CD14-positive monocyte (primary cell): ENCODE measurements at regions not wholly inside any gene's neighbourhood (a gene's known extent, or its start where the extent isn't known, plus 50 kb on each side); places are given as distances from the start of the nearest gene placed in this dataset.

Experiments used
- DNase-seq, 3 donors: peaks; one replicate each; pipeline ENCODE4 v3.0.0-alpha.2; 2011 to 2022
- H2AFZ ChIP-seq: 2 replicates; pipeline ENCODE4 v1.6.0; 2012; ENCODE audit warnings: mild to moderate bottlenecking, low read depth, low read length, inconsistent platforms; ENCODE audit not compliant: insufficient read depth, poor library complexity, severe bottlenecking
- H3K27ac ChIP-seq, 2 donors: 1 replicate in 1 of 2; 2 replicates in 1 of 2; pipeline ENCODE4 v1.5.1; 2012 to 2013; ENCODE audit warnings: low read length in 2 of 2, control low read depth in 1 of 2, inconsistent platforms in 1 of 2, low read depth in 1 of 2, mild to moderate bottlenecking in 1 of 2
- H3K27me3 ChIP-seq, 2 donors: one replicate each; pipeline versions ENCODE4 v1.6.0 to v1.6.1; 2011 to 2013; ENCODE audit warnings: low read length in 2 of 2; ENCODE audit not compliant: control insufficient read depth in 2 of 2, insufficient read depth in 2 of 2
- H3K36me3 ChIP-seq, 2 donors: replicated peaks in 1 of 2; 1 replicate in 1 of 2; 2 replicates in 1 of 2; pipeline versions ENCODE4 v1.5.1 to v1.6.1; 2012 to 2013; ENCODE audit warnings: low read length in 2 of 2, control low read depth in 1 of 2, inconsistent platforms in 1 of 2, mild to moderate bottlenecking in 1 of 2; ENCODE audit not compliant: insufficient read depth in 2 of 2, control insufficient read depth in 1 of 2
- H3K4me1 ChIP-seq, 2 donors: 1 replicate in 1 of 2; 2 replicates in 1 of 2; pipeline versions ENCODE4 v1.5.1 to v1.6.1; 2012 to 2013; ENCODE audit warnings: low read length in 2 of 2, control low read depth in 1 of 2, inconsistent platforms in 1 of 2, mild to moderate bottlenecking in 1 of 2, moderate library complexity in 1 of 2; ENCODE audit not compliant: insufficient read depth in 2 of 2, control insufficient read depth in 1 of 2
- H3K4me2 ChIP-seq: replicated peaks from 2 replicates; pipeline ENCODE3; 2012; ENCODE audit warnings: low read length, moderate library complexity, mild to moderate bottlenecking; ENCODE audit not compliant: poor library complexity, severe bottlenecking; ENCODE audit errors: extremely low read depth
- H3K4me3 ChIP-seq, 3 experiments: fragments of 200-600 bp in 1 of 3; sonication (generic) in 1 of 3; replicated peaks in 1 of 3; 1 replicate in 2 of 3; 2 replicates in 1 of 3; pipeline ENCODE4 v1.5.1; 2011 to 2013; ENCODE audit warnings: low read length in 3 of 3, mild to moderate bottlenecking in 3 of 3, control low read depth in 2 of 3, low read depth in 2 of 3, inconsistent platforms in 1 of 3, moderate library complexity in 1 of 3
- H3K79me2 ChIP-seq: 2 replicates; pipeline ENCODE4 v1.6.0; 2012; ENCODE audit warnings: mild to moderate bottlenecking, control low read depth, inconsistent platforms, low read length, moderate library complexity; ENCODE audit not compliant: insufficient read depth
- H3K9ac ChIP-seq: 2 replicates; pipeline ENCODE4 v1.6.0; 2017; ENCODE audit warnings: low read length, mild to moderate bottlenecking; ENCODE audit not compliant: insufficient read depth, poor library complexity, severe bottlenecking
- H3K9me3 ChIP-seq, 2 donors: replicated peaks in 1 of 2; 1 replicate in 1 of 2; 2 replicates in 1 of 2; pipeline versions ENCODE4 v1.5.1 to v1.6.1; 2012 to 2013; ENCODE audit warnings: low read length in 2 of 2, control low read depth in 1 of 2; ENCODE audit not compliant: control insufficient read depth in 1 of 2, insufficient read depth in 1 of 2
- H4K20me1 ChIP-seq: 2 replicates; pipeline ENCODE4 v1.6.0; 2012; ENCODE audit warnings: mild to moderate bottlenecking, low read length, control low read depth, moderate library complexity; ENCODE audit not compliant: insufficient read depth
- H3K27ac Mint-ChIP-seq, 7 donors: one replicate each; pipeline ENCODE4 v1.8.0; 2020; ENCODE audit warnings: mild to moderate bottlenecking in 7 of 7, mixed read lengths in 7 of 7, moderate library complexity in 6 of 7, inconsistent platforms in 2 of 7
- H3K27me3 Mint-ChIP-seq, 3 donors: one replicate each; pipeline ENCODE4 v1.8.0; 2021 to 2022; ENCODE audit warnings: low read depth in 3 of 3, mild to moderate bottlenecking in 3 of 3, mixed read lengths in 3 of 3, moderate library complexity in 3 of 3, inconsistent platforms in 1 of 3
- H3K36me3 Mint-ChIP-seq, 2 donors: one replicate each; pipeline ENCODE4 v1.8.0; 2020; ENCODE audit warnings: mixed read lengths in 2 of 2, inconsistent platforms in 1 of 2, mild to moderate bottlenecking in 1 of 2
- H3K4me1 Mint-ChIP-seq: one replicate; pipeline ENCODE4 v1.8.0; 2020; ENCODE audit warnings: mild to moderate bottlenecking, mixed read lengths
- H3K4me3 Mint-ChIP-seq, 2 donors: one replicate each; pipeline ENCODE4 v1.8.0; 2020; ENCODE audit warnings: mild to moderate bottlenecking in 2 of 2, mixed read lengths in 2 of 2, moderate library complexity in 1 of 2
- H3K9me3 Mint-ChIP-seq, 7 donors: one replicate each; pipeline ENCODE4 v1.8.0; 2020 to 2022; ENCODE audit warnings: mixed read lengths in 7 of 7, mild to moderate bottlenecking in 6 of 7, moderate library complexity in 6 of 7, inconsistent platforms in 2 of 7
- WGBS: methylation state at CpG from one replicate; pipeline ENCODE4 v1.1.5; 2013; ENCODE audit warnings: missing lambda C conversion rate; ENCODE audit not compliant: insufficient coverage; 5-methylcytosine and 5-hydroxymethylcytosine counted together
- intact Hi-C, 2 donors: fragments of 100-400 bp; cut with micrococcal nuclease; formaldehyde crosslinking; loops; one replicate each; pipeline versions ENCODE4 v1.15.0 to v1.15.1; 2023
- TF ChIP-seq, protein P1 (sequence below): fragments of 200-600 bp; IDR thresholded peaks from one replicate; pipeline ENCODE4 v1.8.0; 2022; ENCODE audit warnings: antibody characterized with exemption, mild to moderate bottlenecking

DNA sequence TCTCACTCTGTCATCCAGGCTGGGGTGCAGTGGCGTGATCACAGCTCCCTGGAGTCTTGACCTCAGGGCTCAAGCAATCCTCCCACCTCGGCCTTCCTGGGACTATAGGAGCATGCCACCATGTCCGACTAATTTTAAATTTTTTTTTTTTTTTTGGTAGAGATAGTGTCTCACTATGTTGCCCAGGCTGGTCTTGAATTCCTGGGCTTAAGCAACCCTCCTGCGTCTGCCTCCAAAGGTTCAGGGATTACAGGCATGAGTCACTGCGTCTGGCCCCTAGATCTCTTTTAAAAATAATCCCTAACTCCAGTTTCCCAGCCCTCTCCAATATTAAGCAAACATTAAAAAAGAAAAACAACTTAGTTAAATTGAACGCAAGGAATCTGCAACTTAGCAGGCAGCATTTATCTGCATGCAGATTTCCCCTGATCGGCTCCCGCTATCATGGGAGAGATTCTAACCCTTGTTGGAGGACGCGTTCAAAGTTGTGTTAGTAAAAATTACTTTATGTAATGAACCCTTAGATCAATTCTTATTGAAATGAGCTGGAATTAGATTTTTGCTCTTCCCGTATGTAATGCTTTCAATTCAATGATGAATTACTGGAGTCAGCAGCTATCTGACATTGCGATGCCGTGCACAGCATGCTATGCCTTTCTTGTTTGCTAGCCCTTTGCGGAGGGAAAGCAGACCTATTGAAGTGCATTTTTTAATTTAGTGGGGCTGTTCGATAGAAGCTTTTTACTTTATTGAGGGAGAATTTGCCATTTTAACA, 171.7 kb downstream of the HAPSTR1 start:
- no peak for DNase-seq
- Histone ChIP-seq H3K4me1 (no peaks in the 10 kb centered on the region), H3K27me3 (peaks cover 0 to 5% of the 10 kb centered on the region in 2 donors), H2AFZ (no peak overlapping the region), H3K9me3 (no peaks in the 10 kb centered on the region), H3K36me3 (no peaks in the 10 kb centered on the region), H3K4me3 (no peak overlapping the region), H3K79me2 (no peaks in the 10 kb centered on the region), H3K27ac (no peak overlapping the region), H4K20me1 (no peaks in the 10 kb centered on the region), H3K9ac (no peak overlapping the region), H3K4me2 (no peak overlapping the region)
- no peak overlapping the region for H3K4me3 Mint-ChIP-seq
- H3K27me3 Mint-ChIP-seq, result peaks cover 12 to 20% (median 18%) of the 10 kb centered on the region in 3 donors
- TF ChIP-seq, protein P1, sequence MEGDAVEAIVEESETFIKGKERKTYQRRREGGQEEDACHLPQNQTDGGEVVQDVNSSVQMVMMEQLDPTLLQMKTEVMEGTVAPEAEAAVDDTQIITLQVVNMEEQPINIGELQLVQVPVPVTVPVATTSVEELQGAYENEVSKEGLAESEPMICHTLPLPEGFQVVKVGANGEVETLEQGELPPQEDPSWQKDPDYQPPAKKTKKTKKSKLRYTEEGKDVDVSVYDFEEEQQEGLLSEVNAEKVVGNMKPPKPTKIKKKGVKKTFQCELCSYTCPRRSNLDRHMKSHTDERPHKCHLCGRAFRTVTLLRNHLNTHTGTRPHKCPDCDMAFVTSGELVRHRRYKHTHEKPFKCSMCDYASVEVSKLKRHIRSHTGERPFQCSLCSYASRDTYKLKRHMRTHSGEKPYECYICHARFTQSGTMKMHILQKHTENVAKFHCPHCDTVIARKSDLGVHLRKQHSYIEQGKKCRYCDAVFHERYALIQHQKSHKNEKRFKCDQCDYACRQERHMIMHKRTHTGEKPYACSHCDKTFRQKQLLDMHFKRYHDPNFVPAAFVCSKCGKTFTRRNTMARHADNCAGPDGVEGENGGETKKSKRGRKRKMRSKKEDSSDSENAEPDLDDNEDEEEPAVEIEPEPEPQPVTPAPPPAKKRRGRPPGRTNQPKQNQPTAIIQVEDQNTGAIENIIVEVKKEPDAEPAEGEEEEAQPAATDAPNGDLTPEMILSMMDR, result no peak
- H3K4me1 Mint-ChIP-seq, result peaks cover 10% of the 10 kb centered on the region
- 91% methylated on average over 9 of the region's 15 CpGs for WGBS
- H3K27ac Mint-ChIP-seq, result no peak overlapping the region
- H3K36me3 Mint-ChIP-seq, result no peaks in the 10 kb centered on the region
- intact Hi-C loops, result no loop called here
- peaks cover 0 to 5% (median 0%) of the 10 kb centered on the region in 7 donors for H3K9me3 Mint-ChIP-seq

DNA sequence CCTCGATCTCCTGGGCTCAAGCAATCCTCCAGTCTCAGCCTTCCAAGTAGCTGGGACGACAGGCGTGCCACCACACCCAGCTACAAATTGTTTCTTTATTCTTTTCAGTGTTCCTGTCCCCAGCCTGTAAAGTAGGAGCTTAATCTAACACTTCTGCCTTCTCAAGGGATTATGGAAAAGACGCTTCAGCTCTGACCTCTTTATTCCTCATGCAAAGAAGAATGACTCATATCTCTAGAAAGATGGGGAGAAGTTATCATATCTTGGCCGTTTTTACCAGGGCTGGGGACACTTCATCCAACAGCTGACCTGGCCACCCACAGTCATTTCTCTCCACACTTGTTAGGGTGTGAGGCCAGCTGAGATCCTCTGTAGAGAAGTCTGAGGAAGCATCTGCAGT, 172.6 kb downstream of the HAPSTR1 start:
- Mint-ChIP-seq H3K9me3 (peaks cover 0 to 5% (median 0%) of the 10 kb centered on the region in 7 donors), H3K36me3 (no peaks in the 10 kb centered on the region), H3K27ac (no peak overlapping the region), H3K27me3 (peaks cover 13 to 20% (median 19%) of the 10 kb centered on the region in 3 donors), H3K4me3 (no peak overlapping the region), H3K4me1 (peaks cover 4% of the 10 kb centered on the region)
- H3K36me3 ChIP-seq, result no peaks in the 10 kb centered on the region
- no peak overlapping the region for H3K4me3 ChIP-seq
- no peaks in the 10 kb centered on the region for H3K79me2 ChIP-seq
- no peak overlapping the region for H3K9ac ChIP-seq
- H4K20me1 ChIP-seq, result no peaks in the 10 kb centered on the region
- intact Hi-C loops, result no loop called here
- H3K4me1 ChIP-seq, result no peaks in the 10 kb centered on the region
- no peak overlapping the region for H3K27ac ChIP-seq
- H3K27me3 ChIP-seq, result peaks cover 0 to 5% of the 10 kb centered on the region in 2 donors
- no peak overlapping the region for H3K4me2 ChIP-seq
- no peak overlapping the region for H2AFZ ChIP-seq
- no peaks in the 10 kb centered on the region for H3K9me3 ChIP-seq
- no CpG with 5 or more reads among the region's 5 CpGs for WGBS
- DNase-seq, result no peak
- TF ChIP-seq, protein P1, result no peak
